GM12878 (cell line): ENCODE measurements at regions not wholly inside any gene's neighbourhood (a gene's known extent, or its start where the extent isn't known, plus 50 kb on each side); places are given as distances from the start of the nearest gene placed in this dataset.
A peak's percentile ranks its signal among the peaks of the same experiment; 100 is the strongest.

Experiments used
- ATAC-seq: fragments of 200-7000 bp; cut with Tn5 transposase; 3 replicates; pipeline ENCODE4 v1.9.1; 2020; ENCODE audit warnings: mild to moderate bottlenecking, moderate library complexity
- BruUV-seq: library from RNA; stranded (reverse); fragments of 400-500 nt; replicated peaks from 2 replicates; lab custom pipeline; 2021; lab: Mats Ljungman, UMichigan
- CTCF ChIA-PET: fragments of 300-600 bp; sonication (Branson Sonifier 250); formaldehyde crosslinking; extraction: SDS; loops from one replicate; lab custom pipeline; 2021; ENCODE audit warnings: inconsistent platforms; lab: Yijun Ruan, JAX
- POLR2A ChIA-PET: fragments of 350-600 bp; formaldehyde crosslinking; extraction: SDS; loops from one replicate; lab custom pipeline; 2021; ENCODE audit warnings: inconsistent platforms; lab: Charles Lee
- RAD21 ChIA-PET: fragments of 300-600 bp; sonication (Branson Sonifier 250); formaldehyde crosslinking; loops from one replicate; lab custom pipeline; 2023; ENCODE audit warnings: antibody characterized with exemption; ENCODE audit not compliant: unreplicated experiment; lab: Charles Lee
- SMC1A ChIA-PET: fragments of 300-600 bp; sonication (Branson Sonifier 250); formaldehyde crosslinking; loops from one replicate; lab custom pipeline; 2023; ENCODE audit not compliant: unreplicated experiment, uncharacterized antibody; lab: Charles Lee
- DNase-seq: peaks from one replicate; pipeline ENCODE4 v3.0.0-alpha.2; 2011; ENCODE audit warnings: low read depth, low spot score
- FAIRE-seq: peaks from 3 replicates; lab custom pipeline; 2011; peaks lifted over from hg19 to GRCh38; lab: Jason Lieb, UNC
- H2AFZ ChIP-seq: 2 replicates; pipeline ENCODE4 v1.6.0; 2011; ENCODE audit warnings: low read depth, low read length, control low read depth; ENCODE audit not compliant: control insufficient read depth
- H3K27ac ChIP-seq: 2 replicates; pipeline ENCODE4 v1.5.1; 2011; ENCODE audit warnings: control low read depth; ENCODE audit not compliant: control insufficient read depth, insufficient read depth
- H3K27me3 ChIP-seq, 2 experiments: replicated peaks in 1 of 2; 2 replicates each; pipeline versions ENCODE4 v1.6.0 to v1.6.1; 2011; ENCODE audit warnings: low read length in 1 of 2; ENCODE audit not compliant: control insufficient read depth in 2 of 2, insufficient read depth in 2 of 2
- H3K36me3 ChIP-seq, 2 experiments: 2 replicates each; pipeline ENCODE4 v1.5.1; 2011; ENCODE audit warnings: low read length in 1 of 2; ENCODE audit not compliant: control insufficient read depth in 2 of 2, insufficient read depth in 2 of 2
- H3K4me1 ChIP-seq: 2 replicates; pipeline ENCODE4 v1.6.1; 2011; ENCODE audit warnings: mild to moderate bottlenecking, low read length, moderate library complexity, mixed read lengths; ENCODE audit not compliant: control insufficient read depth, insufficient read depth
- H3K4me2 ChIP-seq: 2 replicates; pipeline ENCODE4 v1.6.0; 2011; ENCODE audit warnings: control low read depth; ENCODE audit not compliant: control insufficient read depth, insufficient read depth
- H3K4me3 ChIP-seq: fragments of 200-600 bp; sonication (generic); 2 replicates; pipeline ENCODE4 v1.5.1; 2016
- H3K79me2 ChIP-seq: 2 replicates; pipeline ENCODE4 v1.6.0; 2011; ENCODE audit warnings: low read length; ENCODE audit not compliant: control insufficient read depth, insufficient read depth
- H3K9ac ChIP-seq: 2 replicates; pipeline ENCODE4 v1.8.0; 2011; ENCODE audit warnings: low read length, control low read depth, mixed read lengths; ENCODE audit not compliant: control insufficient read depth, insufficient read depth
- H3K9me3 ChIP-seq: replicated peaks from 3 replicates; pipeline ENCODE4 v1.5.1; 2011; ENCODE audit warnings: mild to moderate bottlenecking, low read length; ENCODE audit not compliant: control insufficient read depth, insufficient read depth
- H4K20me1 ChIP-seq: 2 replicates; pipeline ENCODE4 v1.6.0; 2011; ENCODE audit not compliant: control insufficient read depth, insufficient read depth
- ATF2 ChIP-seq: IDR thresholded peaks from 2 replicates; pipeline ENCODE4 v1.6.1; 2012; ENCODE audit warnings: low read length, inconsistent platforms
- E4F1 ChIP-seq: fragments of 450-650 bp; IDR thresholded peaks from 2 replicates; pipeline ENCODE4 v1.6.1; 2018; ENCODE audit warnings: borderline replicate concordance, mild to moderate bottlenecking; ENCODE audit not compliant: partially characterized antibody
- ELK1 ChIP-seq: IDR thresholded peaks from 2 replicates; pipeline ENCODE4 v1.6.1; 2012; ENCODE audit warnings: low read depth, low read length, improper control_type of control experiment
- EP300 ChIP-seq, 2 experiments: fragments of 150-350 bp in 1 of 2; IDR thresholded peaks; 2 replicates each; pipeline ENCODE4 v1.6.1; 2011 to 2012; ENCODE audit warnings: low read depth in 2 of 2, low read length in 2 of 2, borderline replicate concordance in 1 of 2, improper control_type of control experiment in 1 of 2, inconsistent platforms in 1 of 2; ENCODE audit not compliant: control insufficient read depth in 1 of 2
- IRF5 ChIP-seq: fragments of 450-650 bp; IDR thresholded peaks from 2 replicates; pipeline ENCODE4 v1.6.1; 2017; ENCODE audit warnings: borderline replicate concordance
- RAD51 ChIP-seq: fragments of 450-650 bp; IDR thresholded peaks from 2 replicates; pipeline ENCODE4 v1.6.1; 2016; ENCODE audit warnings: moderate library complexity, mild to moderate bottlenecking, inconsistent platforms
- ZSCAN29 ChIP-seq: fragments of 450-650 bp; IDR thresholded peaks from 2 replicates; pipeline ENCODE4 v1.6.1; 2017; ENCODE audit warnings: mild to moderate bottlenecking, moderate library complexity
- WGBS: methylation state at CpG from one replicate; pipeline ENCODE4 v1.1.6; 2016; ENCODE audit warnings: low lambda C conversion rate; ENCODE audit not compliant: insufficient replicate concordance, insufficient coverage; ENCODE audit errors: missing lambda C conversion rate; 5-methylcytosine and 5-hydroxymethylcytosine counted together
- in situ Hi-C: fragments of 300-500 bp; cut with MboI; formaldehyde crosslinking; loops from 9 replicates; pipeline ENCODE4 v1.14.3; 2018; ENCODE audit warnings: mixed read lengths
- intact Hi-C: fragments of 100-400 bp; cut with micrococcal nuclease; formaldehyde crosslinking; loops from one replicate; pipeline ENCODE4 v1.14.2; 2022; ENCODE audit not compliant: unreplicated experiment

GRCh38 chr20:29762620-29763019 lies 1494.8 kb upstream of the DEFB115 start (continued):
- no peak for TF ChIP-seq ZSCAN29
- no peak for TF ChIP-seq EP300 (IDR thresholded peaks at IDR 0.05; ENCODE audit: borderline replicate concordance in 1 of 2, control insufficient read depth in 1 of 2, low read depth in 2 of 2, low read length in 2 of 2)

- no TSS peak for BruUV-seq
- Histone ChIP-seq H3K79me2 (no peaks in the 10 kb centered on the region), H3K9me3 (no peaks in the 10 kb centered on the region; the same call in 2 of the 3 replicates), H3K4me2 (no peak overlapping the region), H3K4me3 (no peak overlapping the region), H3K4me1 (no peaks in the 10 kb centered on the region), H3K9ac (no peak overlapping the region), H4K20me1 (no peaks in the 10 kb centered on the region), H3K27me3 (no peaks in the 10 kb centered on the region), H3K36me3 (no peaks in the 10 kb centered on the region), H2AFZ (no peak overlapping the region), H3K27ac (no peak overlapping the region)
- SMC1A ChIA-PET: no interaction called here
- DNase-seq: no peak
- CTCF ChIA-PET: no interaction called here
- POLR2A ChIA-PET: no interaction called here
- RAD21 ChIA-PET: no interaction called here
- intact Hi-C loops: no loop called here
- ATAC-seq: no peak
- in situ Hi-C loops: no loop called here
- FAIRE-seq: no peak
- TF ChIP-seq E4F1: peak; percentile 36
- TF ChIP-seq RAD51: no peak
- TF ChIP-seq IRF5: 0 out of 2 replicates have a peak, but pooled peaks have one; percentile 12
- TF ChIP-seq ATF2: no peak
- no peak for TF ChIP-seq ELK1
- 62% methylated on average over 29 of the region's 29 CpGs for WGBS
Observed at GRCh38 chr20:29763821-29764511, 1493.5 kb upstream of the DEFB115 start.
